SK-N-DZ (cell line): ENCODE measurements at regions not wholly inside any gene's neighbourhood (a gene's known extent, or its start where the extent isn't known, plus 50 kb on each side); places are given as distances from the start of the nearest gene placed in this dataset.

Experiments
- DNase-seq: peaks from one replicate; pipeline ENCODE4 v3.0.0-alpha.2; 2015; ENCODE audit warnings: low spot score

DNA sequence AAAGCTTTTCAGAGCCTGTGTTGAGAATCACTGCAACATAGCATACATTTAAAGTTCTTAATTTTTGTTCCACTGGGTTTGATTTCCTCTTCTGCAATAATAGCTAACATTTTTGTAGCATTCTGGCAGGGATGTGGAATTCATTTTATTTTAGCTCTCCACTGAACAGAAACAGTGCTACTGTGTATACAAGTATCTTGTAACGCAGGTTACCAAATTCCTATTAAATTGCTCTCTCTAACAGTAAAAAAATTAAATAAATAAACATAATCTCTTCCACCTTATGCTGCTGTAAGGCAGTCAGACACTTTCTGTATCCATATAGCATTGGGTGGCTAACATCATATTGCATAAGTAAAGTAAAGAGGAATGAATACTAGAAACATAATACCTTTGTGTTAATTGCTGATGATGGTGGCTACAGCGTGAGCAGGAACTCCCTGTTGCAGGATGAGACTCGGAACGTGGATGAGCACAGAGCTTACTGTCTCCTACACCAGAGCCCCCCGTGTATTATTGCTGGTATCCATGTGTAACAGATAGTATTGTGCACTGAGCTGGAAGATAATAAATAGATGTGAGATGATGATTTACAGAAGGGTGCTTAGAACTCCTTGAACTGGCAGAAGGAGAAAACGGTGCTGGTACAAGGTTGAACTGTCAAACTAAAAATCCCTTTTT is 276.9 kb upstream of the SNX7 start:
- DNase-seq: peak; percentile 10

DNA sequence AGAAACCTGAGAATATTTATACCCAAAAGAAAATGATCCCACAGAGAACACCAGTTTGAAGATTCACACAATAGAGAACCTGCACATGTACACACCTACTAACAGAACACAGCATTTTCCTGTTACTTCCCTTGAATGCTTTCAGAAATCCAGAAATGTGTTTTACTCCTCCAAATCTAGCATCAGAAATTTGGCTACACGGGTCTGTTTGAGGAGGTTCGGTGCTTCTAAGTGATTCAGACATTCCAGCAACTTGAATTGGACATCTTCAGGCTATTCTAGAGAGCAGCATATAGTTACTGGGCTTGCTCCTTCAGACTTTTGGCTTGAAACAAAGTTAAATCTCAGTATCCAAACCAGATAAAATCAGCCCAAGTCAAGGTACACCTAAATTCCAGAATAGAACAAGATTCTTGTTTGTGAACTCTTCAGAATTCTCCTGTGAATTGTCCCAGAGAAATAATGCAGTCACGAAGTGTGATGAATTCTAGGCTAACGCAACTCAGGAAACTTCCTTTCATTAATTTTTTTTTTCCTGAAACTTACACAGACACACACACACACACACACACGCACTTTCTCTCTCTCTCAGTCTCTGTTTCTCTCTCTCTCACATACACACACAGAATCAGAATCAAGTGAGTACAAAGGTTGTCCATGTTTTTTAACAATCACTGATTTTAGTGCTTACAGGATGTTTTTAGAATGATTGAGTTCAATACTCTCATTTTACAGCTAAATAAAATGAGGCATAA is 278.4 kb upstream of the SNX7 start:
- DNase-seq: no peak

DNA sequence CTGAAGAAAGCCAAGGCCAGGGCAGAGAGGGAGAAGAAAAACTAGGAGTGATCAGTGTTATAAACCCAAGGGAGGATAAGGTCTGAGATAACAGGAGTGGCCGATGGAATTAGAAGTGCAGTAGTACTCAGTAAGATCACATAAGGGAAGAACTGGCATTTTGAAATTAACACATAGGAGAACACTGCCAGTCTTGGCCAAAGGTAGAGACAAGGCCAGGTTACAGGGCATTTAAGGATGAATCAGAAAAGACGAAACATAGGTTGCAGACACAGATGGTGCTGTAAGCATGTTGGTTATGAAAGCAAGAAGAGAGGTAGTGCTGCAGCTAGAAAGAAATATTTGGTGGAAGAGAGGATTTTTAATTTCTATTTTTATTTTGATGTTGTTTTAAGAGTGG is 278.9 kb upstream of the SNX7 start:
- DNase-seq: no peak

DNA sequence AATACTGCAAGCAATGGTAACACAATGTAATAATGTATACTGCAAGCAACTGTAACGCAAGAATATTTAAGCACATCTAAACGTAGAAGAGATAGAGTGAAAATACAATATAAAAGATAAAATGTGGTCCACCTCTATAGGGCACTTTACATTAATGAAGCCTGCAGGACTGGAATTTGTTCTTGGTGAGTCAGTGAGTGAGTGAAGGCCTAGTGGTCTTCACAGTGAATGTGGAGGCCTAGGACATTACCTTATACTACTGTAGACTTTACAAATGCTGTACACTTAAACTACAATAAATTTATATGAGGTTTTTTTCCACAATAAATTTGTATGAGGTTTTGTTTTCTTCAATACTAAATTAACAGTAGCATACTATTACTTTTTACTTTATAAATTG is 287.4 kb upstream of the SNX7 start:
- DNase-seq: no peak

DNA sequence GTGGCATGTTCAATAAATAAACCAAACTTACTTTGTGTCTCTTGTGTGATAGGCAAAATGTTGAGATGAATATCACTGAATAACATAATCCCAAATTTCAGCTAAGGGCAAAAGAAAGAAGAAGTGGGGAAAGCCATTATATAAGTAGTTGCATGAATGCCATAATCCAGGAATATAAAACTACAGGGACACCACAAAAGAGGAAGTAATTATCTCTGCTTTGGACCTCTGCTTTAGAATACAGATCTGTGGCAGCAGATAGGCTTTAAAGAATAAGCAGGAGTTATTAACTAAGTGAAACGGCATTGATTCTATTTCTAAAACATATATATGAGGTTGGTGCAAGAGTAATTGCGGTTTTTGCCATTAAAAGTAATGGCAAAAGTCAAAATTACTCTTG is 288.5 kb upstream of the SNX7 start:
- DNase-seq: no peak

DNA sequence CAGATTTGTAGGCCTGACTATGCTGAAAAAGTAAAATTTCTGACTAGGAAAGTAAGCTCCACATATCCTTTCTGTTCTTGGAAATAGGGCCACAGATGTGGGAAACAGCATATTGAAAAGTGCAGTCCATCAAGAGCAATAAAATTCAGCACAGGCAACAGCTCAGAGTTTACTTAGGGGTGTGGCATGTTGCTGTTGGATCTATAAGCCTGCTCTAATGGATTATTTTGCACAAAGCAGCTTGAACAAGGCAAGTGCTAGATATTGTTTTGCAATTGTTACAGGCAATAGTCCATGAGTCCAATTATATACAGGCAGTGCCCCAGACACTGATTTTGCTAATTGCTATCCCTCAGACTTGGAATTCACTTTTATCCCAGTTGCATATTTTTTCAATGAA is 289.8 kb upstream of the SNX7 start:
- no peak for DNase-seq

DNA sequence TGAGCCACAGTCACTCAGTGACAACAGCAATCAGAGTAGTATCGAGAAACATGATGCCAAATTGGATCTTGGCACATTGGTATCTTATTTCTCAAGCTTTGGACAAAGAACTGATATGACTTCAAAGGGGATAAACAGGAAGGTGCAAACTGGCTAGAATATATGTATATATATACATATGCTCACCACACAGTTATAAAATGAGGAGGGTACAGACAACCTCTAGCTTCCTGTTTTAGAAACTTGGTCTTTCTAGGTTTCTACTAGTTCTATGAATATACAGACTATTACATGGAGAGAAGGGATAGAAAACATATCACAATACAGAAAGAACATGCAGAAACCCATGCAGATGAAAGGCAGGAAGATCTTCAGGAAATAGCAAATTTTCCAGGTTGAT is 292.1 kb upstream of the SNX7 start:
- DNase-seq: no peak

DNA sequence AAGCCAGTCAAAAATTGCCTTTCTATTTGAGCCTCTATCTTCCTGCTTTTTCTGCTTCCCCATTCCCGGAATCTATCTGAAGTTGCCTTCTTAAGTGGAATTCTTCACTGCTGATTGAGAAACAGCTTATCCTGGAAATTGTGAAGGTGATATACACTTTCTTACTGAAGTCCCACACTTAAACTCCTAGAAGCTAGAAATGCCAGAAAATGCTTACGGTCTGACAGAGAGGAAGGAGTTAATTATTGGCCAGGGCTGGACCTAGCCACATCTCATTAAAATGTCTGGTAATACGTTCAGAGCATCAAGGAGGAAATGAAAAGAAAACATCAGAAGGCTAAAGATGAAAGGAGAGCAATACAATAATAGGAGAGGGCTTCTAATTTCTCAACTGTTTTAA is 292.5 kb upstream of the SNX7 start:
- DNase-seq: no peak

DNA sequence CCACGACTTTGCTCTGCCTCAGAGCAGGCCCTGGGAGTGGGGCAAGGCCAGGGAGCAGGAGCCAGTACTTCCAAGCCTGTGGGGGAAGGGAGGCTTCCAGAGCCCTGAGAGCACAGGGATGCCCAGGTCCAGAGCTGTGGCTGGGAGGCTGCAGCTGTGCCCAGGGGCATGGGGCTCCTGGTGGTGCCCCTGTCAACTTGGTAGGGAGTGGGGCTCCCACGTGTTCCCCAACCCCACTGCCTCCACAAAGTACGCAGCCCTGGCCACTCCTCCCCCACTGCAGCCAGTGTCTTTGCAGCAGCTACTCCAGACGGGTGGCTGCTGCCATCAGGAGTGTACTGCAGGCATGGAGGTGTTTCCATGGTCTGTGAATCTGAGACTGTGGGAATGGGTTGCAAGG is 294.1 kb upstream of the SNX7 start:
- no peak for DNase-seq

DNA sequence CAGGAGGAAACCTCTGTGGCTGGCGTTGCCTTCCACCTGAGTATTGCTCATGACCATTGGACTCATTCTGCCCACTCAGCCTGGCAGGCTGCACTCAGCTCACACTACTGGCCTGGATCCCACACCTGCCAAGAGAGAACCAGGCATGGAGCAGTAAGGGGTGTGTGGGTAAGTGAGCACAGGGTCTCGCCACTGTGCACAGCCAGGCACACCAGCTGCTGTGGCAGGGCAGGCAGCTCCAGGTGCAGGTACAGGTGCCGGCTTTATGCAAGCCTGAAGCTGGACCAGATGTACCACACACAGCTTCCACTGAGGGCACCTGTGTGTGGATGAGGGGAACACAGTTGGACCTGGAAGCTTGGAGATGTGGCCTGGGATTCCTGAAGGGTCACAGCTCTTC is 295.2 kb upstream of the SNX7 start:
- no peak for DNase-seq

DNA sequence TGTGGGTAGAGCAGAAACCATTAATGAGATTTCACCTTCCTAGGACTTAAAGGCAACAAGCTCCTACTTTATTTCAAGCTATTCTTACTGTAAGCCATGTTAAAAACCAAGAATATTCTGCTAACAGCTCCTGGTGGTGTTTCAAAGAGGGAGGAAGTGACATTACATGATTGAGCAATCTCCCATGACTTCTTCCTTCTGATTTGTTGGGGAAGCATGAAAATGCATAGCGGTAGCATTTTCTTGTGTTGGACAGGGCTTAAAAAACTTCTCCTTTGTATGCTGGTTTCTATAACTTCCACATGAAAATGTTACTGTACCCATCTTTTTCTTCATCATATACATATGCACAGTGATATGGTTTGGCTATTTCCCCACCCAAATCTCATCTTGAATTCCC is 297.0 kb upstream of the SNX7 start:
- DNase-seq: no peak

DNA sequence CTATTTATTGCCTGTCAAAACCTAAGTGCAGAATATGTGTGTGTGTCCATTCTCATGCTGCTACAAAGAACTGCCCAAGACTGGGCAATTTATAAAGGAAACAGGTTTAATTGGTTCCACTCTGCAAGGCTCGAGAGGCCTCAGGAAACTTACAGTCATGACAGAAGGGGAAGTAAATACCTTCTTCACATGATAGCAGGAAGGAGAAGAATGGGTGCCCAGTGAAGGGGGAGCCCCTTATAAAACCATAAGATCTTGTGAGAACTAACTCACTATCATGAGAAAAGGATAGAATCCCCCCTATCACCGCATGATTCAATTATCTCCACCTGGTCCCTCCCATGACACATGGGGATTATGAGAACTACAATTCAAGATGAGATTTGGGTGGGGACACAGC is 300.7 kb upstream of the SNX7 start:
- DNase-seq: no peak

DNA sequence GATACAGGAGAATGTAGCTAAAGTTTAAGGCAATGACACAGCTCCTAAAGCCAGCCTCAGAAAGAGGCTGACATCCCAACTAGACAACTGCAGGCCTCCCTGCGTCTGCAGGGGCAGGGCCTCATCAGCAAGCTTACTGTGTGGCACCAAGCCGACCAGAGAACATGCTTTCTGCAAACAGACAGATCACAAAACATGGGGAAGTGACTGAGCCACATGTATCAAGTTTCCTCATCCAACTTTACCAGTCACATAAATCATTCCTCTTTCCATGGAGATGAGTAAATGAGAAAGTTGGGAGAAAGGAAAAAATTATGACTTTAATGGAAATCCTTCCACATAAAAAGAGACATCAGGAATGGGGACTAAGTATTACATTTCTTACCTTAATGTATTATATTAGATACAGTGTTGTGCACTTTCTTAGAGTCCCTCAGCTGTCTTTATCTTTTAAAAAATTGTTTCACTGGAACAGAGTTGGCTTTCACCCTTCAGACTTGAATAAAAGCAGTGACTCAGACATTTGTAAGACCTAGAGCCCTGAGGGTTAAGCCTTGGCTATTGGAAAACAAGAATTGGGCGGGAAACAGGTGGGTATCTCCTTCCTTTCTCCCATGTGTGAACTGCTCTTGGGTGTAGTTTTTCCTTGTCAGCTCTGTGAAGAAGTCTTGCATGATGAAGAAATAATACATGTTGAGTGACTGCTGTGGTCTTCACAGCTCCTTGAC is 305.7 kb upstream of the SNX7 start:
- DNase-seq: no peak

DNA sequence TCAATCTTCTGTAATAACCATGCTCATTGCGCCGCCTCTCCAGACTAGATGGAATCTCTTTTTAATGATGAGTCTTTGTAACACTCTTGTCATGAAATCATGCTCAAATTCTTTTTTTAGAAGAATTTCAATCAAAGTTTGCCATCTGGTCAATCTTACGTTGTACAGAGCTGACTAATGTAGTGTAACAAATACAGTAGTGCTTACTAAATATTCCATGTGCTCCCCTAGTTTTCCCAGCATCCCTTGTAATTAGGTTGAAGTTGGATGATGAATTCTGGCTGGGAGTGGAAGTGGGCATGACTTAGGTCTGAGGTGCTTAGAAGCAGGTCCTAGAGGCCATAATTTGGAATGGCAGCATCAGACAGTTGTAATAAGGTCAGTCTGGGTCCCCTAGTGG is 309.1 kb upstream of the SNX7 start:
- no peak for DNase-seq

DNA sequence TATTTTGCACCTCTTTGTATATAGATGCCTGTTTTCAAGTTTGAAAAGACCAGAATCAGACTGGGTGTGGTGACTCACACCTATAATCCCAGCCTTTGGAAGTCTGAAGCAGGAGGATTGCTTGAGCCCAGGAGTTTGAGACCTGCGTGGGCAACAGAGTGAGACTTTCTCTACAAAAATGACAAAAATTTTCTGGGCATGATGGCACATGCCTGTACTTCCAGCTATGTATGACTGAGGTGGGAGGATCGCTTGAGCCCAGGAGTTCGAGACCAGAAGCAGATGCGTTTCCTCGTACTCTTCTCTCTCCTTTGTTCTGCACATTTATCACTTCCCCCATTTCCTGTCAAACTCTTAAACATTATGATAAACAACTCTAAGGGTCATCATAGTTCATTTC is 310.0 kb upstream of the SNX7 start:
- no peak for DNase-seq

DNA sequence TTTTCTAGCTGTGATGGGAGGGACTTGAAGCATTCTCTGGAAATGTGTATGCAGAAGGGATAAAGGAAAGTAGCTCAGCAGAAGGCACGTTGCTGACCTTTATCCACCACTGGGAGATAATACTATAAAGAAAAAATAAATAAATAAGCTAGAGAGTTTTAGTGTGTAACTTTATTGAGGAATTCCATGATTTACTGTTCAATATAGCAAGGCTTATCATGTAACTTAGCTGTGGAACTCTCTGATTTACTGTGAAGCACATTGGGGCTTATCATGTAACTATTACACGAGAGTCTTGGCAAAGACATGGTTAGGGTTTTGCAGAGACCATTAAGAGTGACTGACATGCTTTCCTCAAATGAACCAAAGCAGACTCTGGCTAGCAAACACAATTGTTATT is 316.1 kb upstream of the SNX7 start:
- no peak for DNase-seq

DNA sequence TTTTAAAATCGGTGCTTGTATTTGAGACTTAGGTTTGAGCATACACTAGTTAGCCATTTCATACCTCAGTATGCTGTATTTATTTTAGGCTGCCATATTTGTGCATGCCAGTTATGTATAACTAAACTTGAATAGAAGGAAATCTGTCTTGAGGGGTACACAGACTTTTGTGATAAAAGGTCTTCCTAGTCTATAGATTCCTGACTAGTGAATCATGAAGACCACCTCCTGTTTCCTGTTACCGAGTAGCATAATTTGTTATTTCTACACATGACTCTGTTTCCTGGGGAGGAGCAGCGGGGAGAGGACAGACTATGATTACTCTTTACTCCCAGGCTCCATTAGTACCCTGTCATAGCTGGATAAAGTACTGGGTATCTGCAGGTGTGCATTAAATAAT is 316.8 kb upstream of the SNX7 start:
- DNase-seq: no peak

DNA sequence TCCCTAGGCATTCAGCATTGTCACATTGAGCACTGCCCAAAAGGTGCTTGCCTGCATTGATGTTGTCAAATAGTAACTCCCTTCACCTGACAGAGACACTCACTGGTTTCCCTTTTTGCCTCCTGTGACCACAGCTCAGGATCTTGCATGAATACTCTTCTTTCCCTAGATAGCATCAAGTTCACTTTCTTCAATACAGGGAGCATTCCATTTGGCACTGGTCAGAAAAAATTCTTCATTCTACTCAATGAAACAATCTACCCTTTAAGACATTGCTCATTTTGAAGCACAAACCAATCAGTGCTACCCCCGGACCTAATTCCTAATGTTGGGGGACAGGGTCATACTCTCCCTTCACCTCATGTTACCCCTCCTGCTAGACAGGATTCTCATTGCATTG is 319.0 kb upstream of the SNX7 start:
- no peak for DNase-seq

DNA sequence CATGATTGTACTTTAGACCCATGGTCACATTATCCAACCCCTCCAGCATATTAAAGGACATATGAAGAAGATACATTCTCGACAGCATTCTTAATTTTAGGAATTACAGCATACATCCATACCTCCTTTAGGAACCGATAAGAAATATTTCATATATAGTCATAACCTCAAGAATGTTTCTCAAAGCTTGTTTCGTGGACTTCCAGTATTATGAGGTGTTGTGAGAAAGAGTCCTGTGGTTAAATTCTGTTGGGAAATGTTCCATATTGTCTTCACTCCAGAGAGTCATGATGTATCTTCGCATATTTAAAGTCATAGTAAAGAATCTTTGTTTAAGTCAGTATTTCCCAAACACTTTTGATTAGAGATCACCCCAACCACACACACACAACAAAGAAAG is 321.0 kb upstream of the SNX7 start:
- no peak for DNase-seq

DNA sequence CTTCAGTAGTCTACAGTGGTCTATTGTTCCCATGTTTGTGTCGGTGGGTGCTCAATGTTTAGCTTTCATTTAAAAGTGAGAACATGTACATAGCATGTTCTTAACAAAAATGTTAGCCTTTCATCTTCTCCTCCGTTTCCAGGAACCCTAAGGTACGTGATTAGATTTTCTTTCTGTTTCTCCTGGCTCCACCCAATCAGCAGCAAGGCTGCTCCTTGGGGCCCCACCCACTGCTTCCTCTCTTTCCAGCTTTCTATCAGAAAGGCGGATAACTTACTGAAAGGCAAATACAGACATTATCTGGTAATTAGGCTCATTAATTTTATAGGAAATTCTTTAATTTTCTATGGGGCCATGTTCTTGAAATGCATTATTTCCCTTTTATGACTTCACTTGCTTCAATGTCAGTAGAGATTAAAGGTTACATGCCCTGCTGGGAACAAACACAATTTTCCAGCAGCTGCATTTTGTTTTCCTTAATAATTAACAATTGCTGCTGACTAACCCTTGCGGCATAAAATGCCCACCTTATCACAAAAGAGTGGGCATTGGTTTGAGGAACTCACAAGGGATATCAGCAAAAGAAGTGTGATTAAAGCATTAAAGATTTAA is 324.9 kb upstream of the SNX7 start:
- no peak for DNase-seq

DNA sequence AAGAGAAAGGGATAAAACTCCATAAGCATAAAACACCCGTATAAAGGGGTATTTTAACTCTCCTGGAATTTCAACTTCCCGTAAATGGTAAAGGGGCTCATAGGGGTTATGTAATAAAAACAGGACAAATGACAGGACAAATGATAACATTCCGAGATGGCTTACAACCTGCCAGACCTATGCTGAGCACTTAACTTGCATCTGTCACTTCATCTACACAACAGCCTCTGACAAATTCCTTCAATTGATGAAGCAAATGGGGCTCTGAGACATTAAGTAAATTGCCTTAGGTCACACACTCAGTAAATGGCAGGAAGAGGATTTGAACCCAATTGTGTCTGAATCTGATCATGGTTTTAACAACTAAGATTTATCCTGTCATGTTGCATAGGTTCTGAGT is 327.6 kb upstream of the SNX7 start:
- DNase-seq: no peak

DNA sequence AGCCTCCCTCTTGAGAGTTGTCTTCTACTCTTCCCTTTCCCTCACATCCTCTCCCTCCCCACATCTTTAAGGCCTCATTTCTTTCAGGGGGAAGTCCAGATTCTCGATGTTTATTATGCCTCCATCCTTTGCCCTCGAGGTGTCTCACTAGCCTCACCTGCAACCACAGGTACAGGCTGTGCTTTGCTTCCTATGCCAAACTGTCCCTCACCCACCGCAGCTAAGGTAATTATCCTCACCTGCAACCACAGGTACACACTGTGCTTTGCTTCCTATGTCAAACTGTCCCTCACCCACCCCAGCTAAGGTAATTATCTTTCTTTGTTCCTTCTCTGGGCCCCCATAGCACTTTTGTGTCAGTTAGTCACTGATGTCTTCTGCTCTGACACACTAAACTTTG is 328.1 kb upstream of the SNX7 start:
- no peak for DNase-seq
